SHP77 (cell line): ENCODE measurements at regions not wholly inside any gene's neighbourhood (a gene's known extent, or its start where the extent isn't known, plus 50 kb on each side); places are given as distances from the start of the nearest gene placed in this dataset.
A peak's percentile ranks its signal among the peaks of the same experiment; 100 is the strongest.

Experiments
- DNase-seq, 2 experiments: peaks; one replicate each; lab custom pipeline; 2025; lab: John Stamatoyannopoulos, UW

GRCh38 chr9:107691664-107692063, 202.1 kb upstream of the KLF4 start:
- DNase-seq, result no peak

- DNase-seq, result no peak
Measured at GRCh38 chr9:107690021-107690420, 200.5 kb upstream of the KLF4 start.

DNA sequence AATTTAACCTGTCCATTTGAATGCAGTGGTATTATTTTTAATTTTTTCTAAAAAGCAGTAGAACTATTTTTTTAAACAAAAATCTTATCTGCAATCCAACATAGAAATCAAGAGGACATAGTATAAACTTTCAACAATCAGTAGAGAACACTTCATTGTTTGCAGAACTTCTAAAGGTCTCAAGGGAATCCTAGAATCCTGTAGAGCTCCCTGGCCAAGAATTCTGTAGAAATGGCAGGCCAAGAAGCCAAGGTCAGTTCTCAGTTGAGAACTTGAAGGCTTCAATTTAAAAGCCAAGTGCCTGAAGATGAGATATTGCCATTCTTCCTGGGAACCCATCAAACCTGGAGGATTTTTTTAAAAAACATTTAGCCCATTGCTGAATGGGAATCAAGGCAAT, 199.2 kb upstream of the KLF4 start:
- DNase-seq, result no peak

DNA sequence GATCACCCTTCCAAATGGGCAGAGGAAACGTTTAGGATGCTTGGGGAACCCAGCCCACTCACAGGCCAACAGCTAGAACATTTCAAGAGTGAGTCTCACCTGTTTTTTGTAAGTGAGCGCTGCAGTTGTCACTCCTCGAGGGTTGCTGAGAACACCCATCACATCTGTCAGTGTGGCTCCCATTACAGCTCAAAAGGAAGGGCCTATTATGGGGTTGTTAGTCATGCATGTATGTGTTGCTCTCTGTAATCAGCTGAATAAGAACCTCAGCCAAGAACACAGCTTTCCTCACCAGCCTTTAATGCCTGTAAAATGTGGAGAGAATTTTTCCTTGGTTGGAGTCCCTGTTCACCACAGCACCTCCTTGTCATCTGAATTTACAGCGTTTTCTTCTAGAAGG, 196.3 kb upstream of the KLF4 start:
- DNase-seq, result no peak

DNA sequence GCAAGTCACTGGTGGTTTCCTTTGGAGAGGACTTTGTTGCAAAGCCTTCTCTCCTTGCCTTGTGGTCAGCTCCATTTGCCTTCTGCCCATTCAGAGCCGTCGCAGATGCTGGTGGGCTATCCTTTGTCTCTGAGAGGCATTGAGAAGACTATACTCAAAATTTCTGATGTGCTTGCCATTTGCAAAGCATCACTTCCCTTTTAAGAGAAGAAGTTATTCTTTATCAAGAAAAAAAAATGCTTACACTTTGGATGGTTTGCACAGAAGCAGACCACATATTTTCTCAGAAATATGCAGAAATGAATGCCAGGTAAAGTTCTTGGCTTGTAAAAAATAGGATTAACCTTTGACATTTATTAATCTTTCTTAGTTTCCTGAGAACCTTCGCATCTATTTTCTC, 195.8 kb upstream of the KLF4 start:
- DNase-seq, result no peak

DNA sequence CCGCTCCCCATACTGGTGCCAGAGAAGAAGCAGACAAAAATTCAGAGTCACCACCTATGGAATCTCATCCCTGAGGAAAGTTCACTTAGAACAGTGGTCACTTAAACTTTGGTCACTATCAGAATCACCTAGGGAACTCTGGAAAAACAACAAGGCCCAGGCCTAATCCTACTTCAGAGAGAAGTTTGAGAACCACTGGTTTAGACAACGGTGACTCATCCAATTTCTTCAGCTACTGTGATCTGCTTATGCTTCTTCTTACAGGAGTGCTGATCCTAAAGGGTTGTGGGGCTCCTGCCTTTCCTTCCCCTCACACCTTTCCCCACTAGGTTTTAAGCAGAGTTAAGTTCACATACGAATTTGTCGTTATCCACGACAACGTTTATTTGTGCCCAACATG, 194.7 kb upstream of the KLF4 start:
- no peak for DNase-seq

DNA sequence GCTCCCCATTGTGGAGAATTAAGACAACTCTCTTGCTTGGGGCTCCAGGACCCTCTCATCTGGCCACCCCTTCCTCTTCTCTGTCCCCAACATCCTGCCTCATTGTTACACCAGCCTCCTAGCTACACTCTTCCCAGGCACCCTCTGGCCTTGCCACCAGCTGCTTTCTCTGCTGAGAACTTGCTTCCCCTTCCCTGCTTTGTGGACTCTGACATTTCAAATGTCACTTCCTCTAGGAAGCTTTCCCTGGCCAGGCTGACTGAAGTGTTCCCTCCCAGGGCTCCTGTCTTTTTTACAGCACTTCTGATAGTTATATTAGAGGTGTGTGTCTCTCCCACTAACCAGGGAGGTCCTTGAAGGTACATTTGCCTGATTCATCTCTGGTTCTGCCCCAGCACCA, 194.0 kb upstream of the KLF4 start:
- no peak for DNase-seq

DNA sequence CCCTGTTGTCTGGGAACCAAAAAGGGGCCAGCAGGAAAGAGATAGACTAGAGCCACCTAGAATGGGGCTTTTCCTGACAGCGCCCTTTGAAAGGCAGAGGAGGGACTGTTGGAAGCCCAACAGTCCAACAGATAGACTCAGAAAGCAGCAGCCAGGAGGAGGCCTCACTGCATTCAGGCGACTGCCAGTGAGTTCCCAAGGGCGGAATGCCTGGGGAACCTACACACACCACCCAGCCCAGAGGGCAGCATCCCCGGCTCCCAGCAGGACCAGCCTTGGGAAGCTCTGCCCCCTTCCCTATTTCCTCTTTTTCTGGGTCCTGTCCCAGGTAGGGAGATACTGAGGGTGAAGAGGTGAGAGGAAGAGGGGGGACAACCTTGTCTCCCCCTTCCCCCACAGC, 192.4 kb upstream of the KLF4 start:
- DNase-seq, result no peak

DNA sequence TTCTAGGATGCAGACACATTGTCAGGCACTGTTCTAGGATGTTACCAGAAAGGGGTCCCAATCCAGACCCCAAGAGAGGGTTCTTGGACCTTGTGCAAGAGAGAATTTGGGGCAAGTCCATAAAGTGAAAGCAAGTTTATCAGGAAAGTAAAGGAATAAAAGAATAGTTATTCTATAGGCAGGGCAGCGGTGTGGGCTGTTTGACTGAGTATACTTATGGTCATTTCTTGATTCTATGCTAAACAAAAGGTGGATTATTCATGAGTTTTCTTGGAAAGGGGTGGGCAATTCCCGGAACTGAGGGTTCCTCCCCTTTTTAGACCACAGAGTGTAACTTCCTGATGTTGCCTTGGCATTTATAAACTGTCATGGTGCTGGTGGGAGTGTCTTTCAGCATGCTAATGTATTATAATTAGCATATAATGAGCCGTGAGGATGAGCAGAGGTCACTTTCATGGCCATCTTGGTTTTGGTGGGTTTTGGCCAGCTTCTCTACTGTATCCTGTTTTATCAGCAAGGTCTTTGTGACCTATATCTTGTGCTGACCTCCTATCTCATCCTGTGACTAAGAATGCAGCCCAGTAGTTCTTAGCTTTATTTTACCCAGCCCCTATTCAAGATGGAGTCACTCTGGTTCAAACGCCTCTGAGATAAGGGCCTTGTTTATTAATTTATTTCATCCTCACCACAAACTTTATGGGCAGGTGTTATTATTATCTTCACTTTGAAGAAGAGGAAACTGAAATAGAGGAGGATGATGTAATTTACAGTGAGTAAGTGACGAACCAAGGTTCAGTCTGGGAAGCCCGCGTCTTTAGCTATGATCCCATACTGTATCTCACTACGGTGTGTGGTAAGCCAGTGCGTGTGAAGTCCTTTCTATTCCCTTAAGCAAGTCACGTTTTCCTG, 186.0 kb upstream of the KLF4 start:
- no peak for DNase-seq

DNA sequence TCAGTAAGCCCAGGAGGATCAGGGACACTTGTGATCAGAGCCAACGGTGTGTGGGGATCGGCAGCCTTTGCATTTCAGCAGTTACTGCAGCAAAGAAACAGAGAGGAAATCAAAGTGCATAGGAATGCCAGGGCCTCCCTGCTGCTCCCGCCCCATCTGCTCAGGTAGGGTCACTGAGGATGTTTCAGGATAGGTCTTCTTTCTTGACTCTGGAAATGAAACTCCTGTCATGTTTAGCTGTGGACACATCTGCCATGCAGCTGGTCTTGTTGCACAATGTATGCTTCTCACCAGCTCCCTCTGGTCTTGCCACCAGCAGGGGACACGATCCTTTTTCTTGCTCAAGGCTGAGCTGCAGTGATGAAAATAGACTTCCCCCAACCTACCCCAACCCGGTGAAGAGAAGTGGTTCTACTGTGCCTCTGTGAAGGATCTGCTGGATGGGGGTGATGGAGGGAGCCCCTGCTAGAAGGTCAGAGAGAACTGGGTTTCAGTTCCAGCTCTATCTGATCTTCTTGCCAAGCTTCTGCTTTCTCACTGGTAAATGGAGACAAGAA, 185.2 kb upstream of the KLF4 start:
- no peak for DNase-seq

DNA sequence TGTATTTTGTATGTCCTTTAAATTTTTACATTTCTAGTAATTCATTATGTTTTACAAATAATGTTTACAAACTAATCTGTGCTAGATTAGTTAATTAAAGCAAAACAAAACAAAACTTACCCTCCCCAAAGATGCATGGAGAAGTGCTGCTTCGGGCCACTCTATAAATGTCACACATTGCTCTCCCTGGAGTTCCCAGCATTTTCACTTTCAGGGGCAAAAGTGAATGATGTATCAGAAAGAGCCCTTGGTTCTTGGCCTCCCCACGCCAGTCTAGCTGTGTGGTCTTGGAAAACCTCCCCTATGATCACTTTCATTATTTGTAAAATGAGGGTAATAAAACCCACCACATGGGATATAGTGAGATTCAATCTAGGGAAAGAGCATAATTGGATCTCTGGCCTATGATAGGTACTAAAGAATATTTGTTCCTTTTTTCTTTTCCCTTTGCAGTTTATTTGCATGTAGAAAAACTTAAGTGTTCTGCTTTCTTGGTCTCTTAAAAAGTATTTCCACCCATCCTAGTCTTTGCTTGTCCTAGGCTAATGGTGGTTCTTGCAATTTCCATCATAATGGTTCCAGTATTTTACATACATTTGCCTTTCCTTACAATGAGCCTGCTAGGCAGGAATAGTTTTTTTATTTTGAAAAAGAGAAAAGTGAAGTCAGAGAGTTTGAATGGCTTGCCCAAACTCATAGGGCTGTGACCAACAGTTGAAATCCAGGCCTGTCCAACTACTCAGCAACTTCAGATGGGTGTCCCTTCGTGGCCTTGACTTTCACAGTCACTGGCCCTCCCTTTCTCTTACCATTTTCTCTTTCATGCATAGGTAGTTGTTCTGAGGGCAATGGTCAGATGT, 184.5 kb upstream of the KLF4 start:
- no peak for DNase-seq

- DNase-seq, result no peak
Measured at GRCh38 chr9:107671588-107671987, 182.0 kb upstream of the KLF4 start.

- DNase-seq, result no peak
Measured at GRCh38 chr9:107669422-107669821, 179.9 kb upstream of the KLF4 start.

GRCh38 chr9:107667231-107668070, 177.9 kb upstream of the KLF4 start:
- no peak for DNase-seq

- DNase-seq, result no peak
Measured at GRCh38 chr9:107665057-107665456, 175.5 kb upstream of the KLF4 start.

- no peak for DNase-seq
Measured at GRCh38 chr9:107660976-107661375, 171.4 kb upstream of the KLF4 start.

DNA sequence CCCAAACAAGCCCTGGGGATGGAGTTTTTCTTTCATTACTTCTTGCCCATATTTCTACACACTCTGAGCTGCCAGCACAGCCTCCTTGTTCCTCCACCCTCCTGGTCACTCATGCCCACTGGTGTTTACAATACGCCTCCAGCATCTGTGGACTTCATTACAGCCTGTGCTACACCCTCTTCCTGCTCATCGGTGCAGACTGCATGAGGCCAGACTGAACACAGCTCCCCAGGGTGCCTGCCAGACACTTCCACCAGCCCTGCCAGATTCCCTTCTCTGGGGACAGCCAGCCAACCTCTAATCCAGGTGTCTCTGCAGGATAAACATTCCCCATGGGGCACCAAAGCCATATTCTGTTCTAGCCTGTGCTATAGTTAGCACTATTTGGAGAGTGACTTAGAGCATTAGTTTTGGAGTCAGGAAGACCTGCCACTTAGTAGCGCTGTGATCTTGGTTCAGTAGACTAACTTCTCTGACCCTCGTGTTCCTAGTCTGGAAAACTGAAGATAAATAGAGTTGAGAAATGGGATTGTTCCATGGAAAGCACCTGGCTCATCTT, 163.8 kb upstream of the KLF4 start:
- DNase-seq, result no peak

DNA sequence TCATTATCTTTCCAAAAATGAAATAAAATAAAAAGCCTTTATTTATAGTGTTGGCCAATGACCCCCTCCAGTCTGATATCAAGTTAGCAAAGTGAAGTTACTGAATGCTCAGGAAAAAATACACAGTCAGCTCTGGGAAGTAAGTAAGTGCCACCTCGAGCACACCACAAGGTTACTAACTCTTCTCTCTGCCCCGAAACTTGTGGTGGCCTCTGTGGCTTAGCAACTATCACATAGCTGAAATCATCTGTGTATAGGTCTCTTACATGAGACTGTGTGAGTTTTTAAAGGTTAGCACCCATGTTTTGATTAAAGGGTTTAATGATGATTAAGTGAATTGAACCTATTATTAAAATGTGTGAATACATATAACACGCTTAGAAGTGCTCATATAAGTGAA, 161.4 kb upstream of the KLF4 start:
- no peak for DNase-seq

DNA sequence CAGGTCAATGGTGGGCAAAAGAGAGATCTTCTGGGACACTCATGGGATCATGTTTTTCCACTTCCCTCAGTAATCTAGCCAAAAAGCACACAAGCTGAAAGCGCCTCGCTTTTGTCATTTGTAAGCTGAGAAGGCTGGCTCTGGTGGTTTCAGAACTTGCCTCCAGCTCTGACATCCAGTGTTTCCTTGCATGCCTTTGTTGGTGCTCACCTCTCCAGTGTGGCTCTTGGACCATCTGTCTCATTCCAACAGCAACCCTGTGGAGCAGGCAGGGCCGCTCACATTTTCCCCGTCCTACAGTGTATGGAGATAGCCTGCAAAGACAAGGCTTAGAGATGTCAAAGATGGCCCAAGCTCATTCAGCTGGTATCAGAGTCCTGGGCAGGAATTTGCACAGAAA, 160.8 kb upstream of the KLF4 start:
- DNase-seq, result no peak

GRCh38 chr9:107648153-107648715, 158.7 kb upstream of the KLF4 start:
- peak in 1 of 2 experiments; percentile 31 for DNase-seq

GRCh38 chr9:107647611-107648010, 158.0 kb upstream of the KLF4 start:
- no peak for DNase-seq
